ENCODE measurements at regions not wholly inside any gene's neighbourhood (a gene's known extent, or its start where the extent isn't known, plus 50 kb on each side); places are given as distances from the start of the nearest gene placed in this dataset.

- no peak for TF ChIP-seq POLR2A (IDR thresholded peaks at IDR 0.05)
- TF ChIP-seq, protein P1, sequence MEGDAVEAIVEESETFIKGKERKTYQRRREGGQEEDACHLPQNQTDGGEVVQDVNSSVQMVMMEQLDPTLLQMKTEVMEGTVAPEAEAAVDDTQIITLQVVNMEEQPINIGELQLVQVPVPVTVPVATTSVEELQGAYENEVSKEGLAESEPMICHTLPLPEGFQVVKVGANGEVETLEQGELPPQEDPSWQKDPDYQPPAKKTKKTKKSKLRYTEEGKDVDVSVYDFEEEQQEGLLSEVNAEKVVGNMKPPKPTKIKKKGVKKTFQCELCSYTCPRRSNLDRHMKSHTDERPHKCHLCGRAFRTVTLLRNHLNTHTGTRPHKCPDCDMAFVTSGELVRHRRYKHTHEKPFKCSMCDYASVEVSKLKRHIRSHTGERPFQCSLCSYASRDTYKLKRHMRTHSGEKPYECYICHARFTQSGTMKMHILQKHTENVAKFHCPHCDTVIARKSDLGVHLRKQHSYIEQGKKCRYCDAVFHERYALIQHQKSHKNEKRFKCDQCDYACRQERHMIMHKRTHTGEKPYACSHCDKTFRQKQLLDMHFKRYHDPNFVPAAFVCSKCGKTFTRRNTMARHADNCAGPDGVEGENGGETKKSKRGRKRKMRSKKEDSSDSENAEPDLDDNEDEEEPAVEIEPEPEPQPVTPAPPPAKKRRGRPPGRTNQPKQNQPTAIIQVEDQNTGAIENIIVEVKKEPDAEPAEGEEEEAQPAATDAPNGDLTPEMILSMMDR (IDR thresholded peaks at IDR 0.05) = no peak
- H3K4me3 ChIP-seq (ENCODE audit: low read depth, poor library complexity, severe bottlenecking) = no peak overlapping the region
- DNase-seq (ENCODE audit: low spot score in 2 of 2) = no peak
- intact Hi-C loops (cut with DNase I; ENCODE audit: low total_unique reads) = no loop called here
These were observed 390.8 kb upstream of the IRAK1BP1 start for GRCh38 chr6:78476561-78476960.

- no peak for DNase-seq (ENCODE audit: low spot score in 2 of 2)
- intact Hi-C loops (cut with DNase I; ENCODE audit: low total_unique reads) = no loop called here
- WGBS, 2 donors = 74 to 78% methylated on average over 4 of the region's 4 CpGs
- TF ChIP-seq, protein P1 (IDR thresholded peaks at IDR 0.05) = no peak
- TF ChIP-seq POLR2A (IDR thresholded peaks at IDR 0.05) = no peak
- no peak overlapping the region for H3K4me3 ChIP-seq (ENCODE audit: low read depth, poor library complexity, severe bottlenecking)
These were observed 384.4 kb upstream of the IRAK1BP1 start for GRCh38 chr6:78482801-78483552.

DNA sequence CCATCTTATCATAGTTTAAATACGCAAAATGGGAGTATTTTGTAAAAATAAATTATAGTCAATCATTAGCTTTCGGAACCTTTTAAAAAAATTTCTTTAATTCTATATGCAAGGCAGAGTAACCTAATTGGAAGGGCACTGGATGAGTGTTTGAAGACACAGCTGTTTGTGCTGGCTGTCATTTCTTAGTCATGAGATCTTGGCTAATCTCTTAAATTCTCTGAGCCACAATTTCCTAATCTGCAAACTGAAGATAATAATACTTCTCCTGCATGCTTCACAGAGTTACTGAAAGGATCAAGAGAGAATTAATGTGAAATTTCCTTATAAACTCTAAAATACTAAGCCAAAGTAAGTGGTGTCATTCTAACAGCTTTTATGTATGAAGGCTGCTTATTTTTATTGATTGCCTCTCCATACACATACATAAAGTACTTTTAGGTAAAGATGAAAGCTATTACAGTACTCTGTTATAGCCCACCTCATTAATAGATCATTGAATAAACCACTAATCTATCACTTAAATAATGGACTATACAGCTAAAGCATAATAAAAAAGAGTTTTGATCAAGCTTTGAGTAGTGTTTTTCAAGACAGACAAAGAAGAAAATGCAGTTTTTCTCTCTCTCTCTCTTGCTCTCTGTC lies 383.7 kb upstream of the IRAK1BP1 start:
- H3K4me3 ChIP-seq (ENCODE audit: low read depth, poor library complexity, severe bottlenecking) = no peak overlapping the region
- TF ChIP-seq, protein P1 (IDR thresholded peaks at IDR 0.05) = no peak
- no peak for TF ChIP-seq POLR2A (IDR thresholded peaks at IDR 0.05)
- WGBS, 2 donors = 34 to 61% methylated on average over 2 of the region's 2 CpGs

DNA sequence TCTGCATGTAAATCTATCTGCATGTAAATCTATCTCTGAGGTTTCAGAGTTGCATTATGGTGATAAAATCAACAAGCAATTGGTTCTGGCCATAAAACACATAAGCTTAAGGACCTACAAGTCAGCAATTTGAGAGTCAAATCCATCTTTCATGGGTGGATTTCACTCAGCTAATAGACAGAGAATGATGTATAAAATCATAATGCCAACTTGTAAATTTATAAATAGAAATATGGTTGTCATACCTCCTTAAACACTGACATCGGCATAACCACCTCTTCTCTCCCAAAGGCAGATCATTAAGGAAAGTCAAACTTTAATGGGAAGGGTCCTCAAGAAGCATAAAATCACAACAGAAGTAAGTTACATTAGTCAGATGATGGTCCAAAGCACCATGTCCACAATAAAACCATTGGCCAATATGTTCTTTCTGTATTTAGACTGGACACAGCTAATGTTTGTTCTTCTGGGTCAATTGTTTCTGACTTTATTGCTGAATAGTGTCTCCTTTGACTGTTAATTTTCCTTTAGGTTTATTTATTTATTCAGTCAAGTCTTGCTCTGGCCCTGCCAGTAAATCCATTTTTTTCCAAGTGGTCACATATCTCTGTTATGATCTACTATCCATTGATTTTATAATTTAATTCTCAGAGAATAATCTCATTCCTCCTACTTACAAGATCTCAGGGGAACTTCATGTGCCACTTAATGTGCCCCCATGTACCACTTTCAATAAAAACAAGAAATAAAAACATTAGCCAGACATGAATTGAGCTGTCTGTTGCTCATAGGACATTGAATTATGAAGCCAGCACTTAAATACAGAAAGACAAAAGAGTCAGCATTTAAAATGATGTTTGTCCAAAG lies 382.9 kb upstream of the IRAK1BP1 start:
- intact Hi-C loops (cut with DNase I; ENCODE audit: low total_unique reads) = no loop called here
- H3K4me3 ChIP-seq (ENCODE audit: low read depth, poor library complexity, severe bottlenecking) = no peak overlapping the region
- TF ChIP-seq, protein P1 (IDR thresholded peaks at IDR 0.05) = no peak
- TF ChIP-seq POLR2A (IDR thresholded peaks at IDR 0.05) = no peak
- 53 to 70% methylated on average over 1 of the region's 1 CpG for WGBS, 2 donors
- DNase-seq (ENCODE audit: low spot score in 2 of 2) = no peak

More for the DNA sequence above, 383.7 kb upstream of the IRAK1BP1 start:
- no peak for DNase-seq (ENCODE audit: low spot score in 2 of 2)
- intact Hi-C loops (cut with DNase I; ENCODE audit: low total_unique reads) = no loop called here

DNA sequence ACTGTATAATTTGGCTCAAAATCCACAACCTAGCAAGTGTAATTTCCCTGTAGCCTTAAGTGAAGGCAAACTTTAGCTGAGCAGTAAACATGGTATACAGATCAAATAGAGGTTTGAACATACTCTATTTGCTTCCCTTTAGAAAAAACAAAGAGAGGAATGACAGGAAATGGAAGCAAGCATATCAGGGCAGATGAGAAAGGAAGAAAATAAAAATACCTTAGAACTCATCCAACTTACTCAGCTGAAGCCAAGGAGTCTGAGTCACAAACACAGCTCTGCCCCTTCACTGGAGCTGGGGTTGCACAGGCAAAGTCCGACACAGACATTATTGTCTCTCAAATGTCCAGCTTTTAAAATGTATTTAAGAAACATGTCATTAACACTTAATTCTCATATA lies 379.9 kb upstream of the IRAK1BP1 start:
- H3K4me3 ChIP-seq (ENCODE audit: low read depth, poor library complexity, severe bottlenecking) = no peak overlapping the region
- DNase-seq (ENCODE audit: low spot score in 2 of 2) = no peak
- WGBS, 2 donors = 54 to 67% methylated on average over 1 of the region's 1 CpG
- TF ChIP-seq, protein P1 (IDR thresholded peaks at IDR 0.05) = no peak
- TF ChIP-seq POLR2A (IDR thresholded peaks at IDR 0.05) = no peak
- intact Hi-C loops (cut with DNase I; ENCODE audit: low total_unique reads) = no loop called here
